IPS DF 4.7 (cell line): ENCODE measurements at regions not wholly inside any gene's neighbourhood (a gene's known extent, or its start where the extent isn't known, plus 50 kb on each side); places are given as distances from the start of the nearest gene placed in this dataset.

ENCODE experiments used
- DNase-seq: peaks from one replicate; pipeline ENCODE4 v3.0.0-alpha.2; 2013; ENCODE audit warnings: low spot score; ENCODE audit errors: extremely low read depth

DNA sequence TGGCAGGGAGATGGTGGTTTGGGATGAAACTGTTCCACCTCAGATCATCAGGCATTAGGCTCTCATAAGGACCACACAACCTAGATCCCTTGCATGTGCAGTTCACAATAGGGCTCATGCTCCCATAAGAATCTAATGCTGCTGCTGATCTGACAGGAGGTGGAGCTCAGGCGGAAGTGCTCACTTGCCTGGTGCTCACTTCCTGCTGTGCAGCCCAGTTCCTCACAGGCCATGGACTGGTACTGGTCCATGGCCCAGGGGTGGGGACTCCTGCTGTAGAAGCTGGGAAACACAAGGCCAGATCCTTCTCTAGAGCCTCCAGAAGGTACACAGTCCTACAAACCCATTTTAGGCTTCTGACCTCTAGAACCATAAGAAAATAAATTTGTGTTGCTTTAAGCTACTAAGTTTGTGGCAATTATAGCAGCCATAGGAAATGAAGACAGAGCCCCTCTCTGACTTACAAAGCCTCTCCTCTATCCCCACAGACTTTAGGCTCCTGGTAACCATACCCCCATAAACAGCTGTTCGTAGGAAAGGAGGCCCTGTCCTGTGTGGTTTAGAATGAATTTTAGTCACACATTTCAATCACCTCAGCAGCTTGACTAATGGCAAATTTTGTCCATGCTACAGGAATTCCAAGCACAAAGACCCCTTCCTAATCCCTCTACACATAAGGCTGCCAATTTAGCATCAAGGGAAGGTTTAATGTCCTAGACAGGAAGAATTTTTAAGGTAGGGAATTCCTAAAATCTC lies 206.1 kb upstream of the PHYHIPL start:
- no peak for DNase-seq

DNA sequence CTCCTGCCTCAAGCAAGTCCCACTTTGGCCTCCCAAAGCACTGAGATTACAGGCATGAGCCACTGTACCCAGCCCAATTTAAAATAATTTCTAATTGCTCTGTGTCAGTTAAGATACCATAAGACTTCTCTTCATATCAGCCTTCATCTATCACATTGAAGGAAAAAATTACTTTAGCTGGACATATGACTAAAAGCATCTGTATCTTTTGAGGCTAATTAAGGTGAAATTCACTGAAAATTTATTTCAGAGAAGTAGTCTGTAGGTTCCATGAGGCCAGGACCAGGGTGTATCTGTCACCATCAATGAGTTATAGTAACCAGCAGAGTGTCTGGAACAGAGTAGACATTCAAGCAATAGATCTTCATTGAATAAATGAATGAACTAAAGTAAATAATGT lies 205.2 kb upstream of the PHYHIPL start:
- DNase-seq, result no peak

DNA sequence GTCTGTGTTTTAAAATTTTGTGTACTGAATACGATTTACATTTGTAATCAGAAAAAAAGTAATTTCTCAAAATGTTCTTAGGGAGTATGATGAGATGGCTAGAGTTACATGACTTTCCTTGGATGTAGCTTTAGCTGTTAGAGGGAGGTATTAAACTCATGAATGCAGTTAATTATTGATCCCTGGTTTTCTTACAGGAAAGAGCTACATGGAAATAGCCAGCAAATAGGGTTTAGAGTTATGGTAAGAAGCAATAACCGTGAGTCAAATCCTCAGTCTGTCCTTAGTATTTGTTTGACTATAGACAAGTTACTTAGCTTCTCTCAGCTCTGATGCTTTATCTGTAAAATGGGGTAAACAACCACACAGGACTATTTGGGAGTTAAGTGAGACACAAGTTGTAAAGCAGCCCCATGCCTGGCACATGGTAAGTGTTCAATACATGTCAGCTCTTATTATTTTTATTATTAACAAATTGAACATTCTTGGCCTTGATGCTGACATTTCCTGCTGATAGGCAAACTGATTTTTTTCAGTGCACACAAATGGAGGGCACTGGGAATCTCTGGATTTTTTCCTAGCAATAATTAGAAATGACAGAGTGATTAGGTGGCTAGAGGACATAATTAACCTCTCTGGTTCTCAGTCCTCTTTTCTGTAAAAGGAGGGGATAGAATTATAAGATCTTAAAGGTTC lies 204.5 kb upstream of the PHYHIPL start:
- DNase-seq, result no peak

DNA sequence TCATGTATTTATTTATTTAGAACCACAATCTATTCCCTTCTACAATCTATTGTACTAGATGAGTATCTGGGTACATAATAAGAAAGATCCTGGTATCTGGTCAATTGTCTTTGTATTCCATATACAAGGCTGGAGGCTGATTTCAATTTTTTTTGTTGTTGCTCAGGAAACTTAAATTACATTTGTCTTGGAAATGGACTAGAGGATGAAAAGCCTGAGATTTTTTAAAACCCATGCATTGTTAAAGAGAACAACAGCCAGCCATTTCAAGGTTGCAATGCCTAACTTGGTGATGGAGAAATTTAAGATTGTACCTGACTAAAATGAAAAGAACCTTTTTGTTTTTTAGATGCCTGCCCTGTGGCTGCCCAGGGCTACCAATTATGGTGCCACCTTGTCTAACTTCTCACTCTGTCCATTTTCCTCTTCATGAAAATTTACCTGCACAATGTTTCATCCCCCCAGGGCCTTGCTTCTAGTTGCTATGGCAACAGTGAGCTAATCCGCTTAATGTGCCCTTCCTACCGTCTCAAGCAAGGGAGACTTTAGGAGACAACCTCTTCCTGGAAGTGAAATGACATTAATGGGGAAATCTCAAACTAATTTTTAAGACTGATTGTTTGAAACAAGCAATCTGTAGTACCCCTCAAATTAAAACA lies 203.7 kb upstream of the PHYHIPL start:
- no peak for DNase-seq

DNA sequence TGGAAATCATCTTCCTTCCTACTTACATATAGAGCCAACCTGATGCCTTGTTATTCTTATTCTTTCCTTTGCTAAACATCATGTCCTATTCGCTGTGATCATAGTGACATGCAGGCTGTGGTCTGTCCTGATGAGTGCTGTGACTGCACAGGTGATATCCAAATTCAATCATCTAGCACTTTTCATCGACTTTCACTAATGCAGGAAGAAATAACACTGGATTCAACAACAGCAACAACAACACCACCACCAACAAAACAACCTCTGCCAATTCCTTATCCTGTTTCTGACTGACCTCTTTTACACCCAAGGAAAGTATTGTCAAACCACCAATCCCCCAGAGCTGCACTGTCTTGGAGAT lies 203.2 kb upstream of the PHYHIPL start:
- no peak for DNase-seq

DNA sequence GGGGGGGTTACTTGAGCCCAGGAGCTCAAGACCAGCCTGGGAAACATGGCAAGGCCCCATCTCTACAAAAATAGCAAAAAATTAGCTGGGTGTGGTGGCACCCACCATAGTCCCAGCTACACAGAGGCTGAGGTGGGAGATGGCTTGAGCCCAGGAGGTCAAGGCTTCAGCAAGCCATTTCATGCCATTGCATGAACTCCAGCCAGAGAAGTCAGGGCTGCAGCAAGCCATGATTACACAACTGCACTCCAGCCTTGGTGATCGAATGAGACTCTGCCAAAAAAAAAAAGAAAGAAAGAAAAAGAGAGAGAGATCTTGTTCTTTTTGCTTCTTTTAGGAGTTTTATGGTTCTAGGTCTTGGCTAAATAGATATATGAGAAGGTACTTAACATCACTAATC lies 200.2 kb upstream of the PHYHIPL start:
- no peak for DNase-seq

DNA sequence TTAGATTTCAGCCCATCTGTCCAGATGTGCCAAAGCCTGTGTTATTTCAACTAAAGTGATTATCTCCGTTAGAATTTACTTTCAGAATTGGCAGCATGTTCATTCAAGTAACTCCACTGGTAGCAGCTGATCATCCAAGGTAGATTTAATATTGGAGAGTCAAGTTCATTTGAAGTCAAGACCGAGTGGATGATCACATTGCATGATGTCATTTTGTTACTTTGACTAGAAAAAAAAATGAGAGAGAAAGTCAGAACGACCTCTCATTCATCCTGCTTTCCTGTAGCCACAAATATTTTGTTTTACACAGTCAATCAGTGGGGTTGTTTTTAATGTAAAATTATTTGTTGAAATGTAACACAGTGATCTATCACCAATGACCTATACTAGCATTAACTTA lies 196.7 kb upstream of the PHYHIPL start:
- DNase-seq, result no peak

DNA sequence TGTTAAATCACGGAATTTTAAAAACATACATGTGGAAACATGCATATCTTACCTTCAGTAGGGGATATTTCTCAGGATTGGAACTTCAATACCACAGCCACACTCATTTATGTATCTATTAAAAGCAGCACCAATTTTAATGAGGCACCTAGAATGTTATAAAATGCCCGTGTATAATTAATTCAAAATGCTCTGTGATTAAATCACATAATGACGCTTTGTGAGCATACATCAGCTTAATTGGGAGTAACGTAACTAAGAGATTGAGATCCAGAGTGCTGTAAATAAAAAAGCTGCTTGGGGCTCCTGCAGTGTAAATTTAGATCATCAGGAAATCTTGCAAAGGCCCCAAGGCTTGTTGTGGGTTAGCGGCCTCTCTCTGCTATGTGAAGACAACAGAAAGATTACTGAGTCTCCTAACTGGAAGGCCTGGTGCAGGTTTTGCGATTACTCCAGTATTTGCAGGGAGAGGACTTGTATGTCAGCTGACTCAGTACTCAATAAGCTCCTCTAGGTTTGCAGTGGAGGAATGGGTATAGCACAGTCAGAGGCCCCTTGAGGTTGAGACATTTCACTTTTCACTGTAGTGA lies 195.5 kb upstream of the PHYHIPL start:
- no peak for DNase-seq

DNA sequence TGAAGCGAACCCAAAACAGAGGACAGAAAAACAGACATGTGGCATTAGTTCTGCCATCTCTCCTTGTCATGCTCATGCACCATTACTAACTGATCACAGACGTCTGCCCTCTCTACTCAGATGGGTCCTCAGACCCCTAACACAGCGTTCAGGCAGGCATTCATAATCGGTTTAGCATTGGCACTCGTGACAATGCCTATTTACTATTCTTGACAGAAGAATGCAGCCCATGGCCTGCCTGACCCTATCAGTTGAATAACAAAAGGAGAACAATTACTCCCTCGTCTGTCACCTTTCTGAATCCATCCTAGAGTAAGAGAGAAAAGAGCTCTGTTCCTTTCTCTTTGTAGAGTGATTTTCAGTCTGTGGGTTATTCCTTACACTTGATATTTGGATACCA lies 194.6 kb upstream of the PHYHIPL start:
- no peak for DNase-seq

DNA sequence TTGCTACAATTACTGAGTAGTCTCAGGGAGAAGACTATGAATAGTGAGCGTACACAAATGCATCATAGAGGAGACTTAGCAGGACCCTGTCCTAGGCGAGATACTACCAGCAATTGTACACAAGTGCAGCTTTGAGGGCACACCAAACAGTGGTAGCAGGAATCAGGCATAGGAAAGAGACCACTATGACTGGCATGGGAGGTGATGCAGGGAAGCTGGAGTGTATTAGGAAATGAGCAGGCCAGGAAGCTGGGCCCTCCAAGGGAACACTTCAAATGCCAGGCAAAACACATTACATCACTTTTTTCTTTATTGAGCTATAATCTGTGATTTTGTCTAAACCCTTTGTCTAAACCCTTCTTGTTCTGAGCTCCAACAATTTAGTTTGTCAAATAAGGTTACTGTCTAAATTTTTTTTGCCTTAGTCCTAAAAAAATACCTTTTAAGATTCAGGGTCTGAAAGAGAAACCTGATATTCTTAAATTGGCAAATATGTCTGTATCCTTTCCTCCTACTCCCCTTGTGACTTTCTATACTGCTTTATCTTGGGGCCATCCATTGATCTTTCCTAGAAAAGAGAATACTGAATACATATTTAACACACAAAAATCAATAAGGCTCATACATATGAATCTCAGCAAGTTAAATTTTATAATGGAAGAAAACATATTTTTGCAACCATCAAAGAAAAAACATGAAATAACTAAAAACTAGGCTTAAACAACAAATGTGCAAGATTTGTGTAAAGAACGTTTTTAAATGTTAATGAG lies 193.8 kb upstream of the PHYHIPL start:
- DNase-seq, result no peak

DNA sequence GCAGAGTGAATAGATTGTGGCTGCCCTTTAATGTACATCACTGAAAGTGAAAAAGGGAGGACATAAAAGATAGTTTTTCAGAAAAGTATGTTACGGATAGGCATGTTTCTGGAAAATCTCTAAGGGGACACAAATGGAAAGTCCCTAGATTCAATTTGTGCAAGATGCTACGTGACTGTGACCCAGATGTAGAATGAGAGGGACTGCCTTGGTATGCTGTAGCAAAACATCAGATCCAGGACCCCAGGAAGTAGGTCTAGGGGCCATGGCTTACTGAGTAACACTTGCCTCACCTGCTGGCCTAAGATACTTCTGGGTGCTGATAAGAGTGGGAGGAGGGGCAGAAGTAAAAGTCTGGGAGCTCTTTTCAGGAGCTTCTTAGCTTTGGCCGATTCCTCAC lies 191.2 kb upstream of the PHYHIPL start:
- DNase-seq, result no peak

DNA sequence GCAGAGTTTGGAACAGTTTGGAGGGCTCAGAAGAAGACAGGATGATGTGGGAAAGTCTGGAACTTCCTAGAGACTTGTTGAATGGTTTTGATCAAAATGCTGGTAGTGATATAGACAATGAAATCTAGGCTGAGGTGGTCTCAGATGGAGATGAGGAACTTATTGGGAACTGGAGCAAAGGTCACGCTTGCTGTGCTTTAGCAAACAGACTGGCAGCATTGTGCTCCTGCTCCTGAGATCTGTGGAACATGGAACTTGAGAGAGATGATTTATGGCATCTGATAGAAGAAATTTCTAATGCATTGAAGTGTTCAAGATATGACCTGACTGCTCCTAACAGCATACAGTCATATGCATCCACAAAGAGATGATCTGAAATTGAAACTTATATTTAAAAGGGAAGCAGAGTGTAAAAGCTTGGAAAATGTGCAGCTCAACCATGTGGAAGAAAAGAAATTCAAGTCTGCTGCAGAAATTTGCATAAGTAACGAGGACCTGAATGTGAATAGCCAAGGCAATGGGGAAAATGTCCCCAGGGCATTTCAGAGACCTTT lies 186.9 kb upstream of the PHYHIPL start:
- no peak for DNase-seq

DNA sequence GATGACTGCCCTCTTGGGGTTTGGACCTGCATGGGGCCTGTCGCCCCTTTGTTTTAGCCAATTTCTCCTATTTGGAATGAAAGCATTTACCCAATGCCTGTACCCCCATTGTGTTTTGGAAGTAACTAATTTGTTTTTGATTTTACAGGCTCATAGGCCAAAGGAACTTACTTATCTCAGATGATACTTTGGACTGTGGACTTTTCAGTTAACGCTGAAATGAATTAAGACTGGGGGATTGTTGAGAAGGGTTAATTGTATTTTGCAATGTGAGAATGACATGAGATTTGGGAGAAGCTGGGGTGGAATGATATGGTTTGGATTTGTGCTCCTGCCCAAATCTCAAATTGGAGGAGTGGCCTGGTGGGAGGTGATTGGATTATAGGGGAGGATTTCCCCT lies 185.8 kb upstream of the PHYHIPL start:
- DNase-seq, result no peak

DNA sequence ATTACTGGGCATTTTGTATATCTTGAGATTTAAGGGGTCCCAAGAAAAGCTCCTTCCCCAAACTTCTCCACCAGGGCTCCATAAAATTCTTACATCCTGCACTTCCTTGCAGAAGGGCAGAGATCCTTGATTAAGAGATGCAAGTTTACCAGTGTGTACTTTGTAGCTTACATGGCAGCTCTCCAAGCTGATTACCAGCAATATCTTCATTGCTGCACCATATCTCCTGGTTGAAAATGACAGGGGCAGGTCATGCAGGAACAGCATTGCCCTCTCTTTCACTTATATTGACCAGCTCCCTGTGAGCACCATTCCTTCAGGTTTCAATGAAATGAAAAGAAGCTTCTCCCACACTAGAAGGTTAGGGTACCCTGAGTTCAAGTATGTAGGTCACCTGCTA lies 184.6 kb upstream of the PHYHIPL start:
- no peak for DNase-seq

DNA sequence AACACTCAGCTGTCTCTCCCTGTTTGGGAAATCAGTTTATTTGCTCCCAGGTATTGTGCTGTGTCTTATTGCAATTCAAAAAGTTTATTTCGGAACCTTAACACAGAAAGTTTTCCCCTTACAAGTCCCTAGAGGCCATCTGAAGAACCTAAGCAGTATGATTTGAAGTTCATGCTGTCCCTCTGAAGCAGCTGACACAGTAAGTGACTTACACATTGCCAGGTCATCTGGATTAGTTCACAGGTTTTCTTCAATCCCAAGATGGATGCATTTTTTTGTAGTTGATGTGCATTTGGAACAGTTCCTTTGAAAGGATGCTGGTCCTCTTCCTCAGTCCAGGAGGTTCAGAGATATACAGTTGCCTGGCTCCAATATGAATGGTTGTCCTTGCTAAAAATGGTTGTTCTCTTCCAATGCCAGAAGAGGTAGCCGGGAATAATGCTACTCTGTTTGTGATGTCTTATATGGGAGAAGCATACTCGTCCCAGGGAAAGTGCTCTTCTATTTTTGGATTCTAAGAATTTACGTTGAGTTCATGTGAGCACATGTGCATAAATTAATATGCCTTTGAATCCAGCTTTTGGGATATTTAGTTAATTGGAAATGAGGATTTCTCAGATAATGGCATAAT lies 183.5 kb upstream of the PHYHIPL start:
- no peak for DNase-seq

DNA sequence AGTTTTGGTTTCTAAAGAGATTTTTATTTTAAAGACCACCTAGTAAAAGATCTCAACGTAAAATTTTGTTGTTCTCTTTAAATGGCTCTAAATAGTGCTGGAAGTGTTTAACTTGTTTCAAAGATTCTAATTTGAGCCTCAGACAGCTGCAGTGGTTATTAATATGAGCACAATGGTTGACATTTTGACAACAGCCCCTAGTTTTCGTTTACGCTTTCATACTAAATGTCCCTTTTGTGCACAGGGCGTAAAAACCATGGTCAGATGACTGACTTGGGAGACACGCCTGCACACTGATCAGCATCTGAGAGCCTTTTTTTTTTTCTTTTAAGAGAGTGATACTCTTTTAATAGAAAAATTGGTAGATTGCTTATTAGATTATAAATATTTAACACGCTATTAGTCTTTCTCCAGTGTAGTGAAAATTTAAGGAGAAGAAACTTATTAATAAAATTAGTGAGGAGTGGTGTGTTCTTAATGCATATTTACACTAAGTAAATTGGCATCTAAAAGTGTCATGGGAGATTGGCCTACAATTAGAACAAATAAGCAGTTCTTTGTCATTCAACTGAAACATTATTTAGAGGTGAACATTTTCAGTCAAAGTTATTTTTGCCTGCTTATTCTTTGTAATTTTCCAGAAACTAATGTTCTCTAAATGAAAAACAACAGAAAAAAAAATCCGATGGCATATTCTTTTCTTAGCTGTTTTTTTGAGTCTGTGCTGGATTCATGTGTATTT lies 182.8 kb upstream of the PHYHIPL start:
- no peak for DNase-seq

DNA sequence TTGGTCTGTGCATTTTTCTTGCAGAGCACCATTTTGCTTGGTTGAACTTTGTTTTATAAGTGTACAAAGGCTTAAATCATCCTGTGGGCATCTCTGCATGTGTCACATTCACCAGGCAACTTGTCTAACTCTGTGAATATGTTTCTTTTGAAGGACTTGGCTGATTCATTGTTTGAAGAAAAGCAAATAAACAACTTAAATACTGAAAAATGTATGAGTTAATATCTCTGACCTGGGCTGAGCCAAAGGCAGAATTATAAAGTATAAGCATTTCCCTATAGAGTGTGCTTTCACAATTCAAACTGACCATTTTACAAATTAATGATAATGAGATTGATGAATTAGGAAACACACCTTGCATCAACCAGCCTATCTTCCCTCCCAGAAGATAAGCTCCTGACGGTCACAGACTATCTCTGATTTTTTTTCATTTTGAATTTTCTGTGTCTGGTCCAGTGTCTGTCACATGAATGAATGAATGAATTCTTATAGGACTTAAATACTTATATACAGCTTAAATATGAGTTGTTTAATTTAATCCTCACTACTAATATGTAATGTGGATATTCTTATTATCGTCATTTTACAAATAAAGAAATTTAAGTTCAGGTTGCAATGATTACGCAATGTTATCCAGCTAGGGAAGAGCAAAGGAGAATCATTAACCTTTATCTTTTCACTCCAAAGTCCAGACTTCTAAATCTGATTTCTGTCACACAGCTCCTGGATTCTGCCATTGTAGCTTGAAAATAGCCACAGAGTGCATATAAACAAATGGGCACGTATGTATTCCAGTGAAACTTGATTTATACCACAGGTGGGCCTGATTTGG lies 182.0 kb upstream of the PHYHIPL start:
- DNase-seq, result no peak

DNA sequence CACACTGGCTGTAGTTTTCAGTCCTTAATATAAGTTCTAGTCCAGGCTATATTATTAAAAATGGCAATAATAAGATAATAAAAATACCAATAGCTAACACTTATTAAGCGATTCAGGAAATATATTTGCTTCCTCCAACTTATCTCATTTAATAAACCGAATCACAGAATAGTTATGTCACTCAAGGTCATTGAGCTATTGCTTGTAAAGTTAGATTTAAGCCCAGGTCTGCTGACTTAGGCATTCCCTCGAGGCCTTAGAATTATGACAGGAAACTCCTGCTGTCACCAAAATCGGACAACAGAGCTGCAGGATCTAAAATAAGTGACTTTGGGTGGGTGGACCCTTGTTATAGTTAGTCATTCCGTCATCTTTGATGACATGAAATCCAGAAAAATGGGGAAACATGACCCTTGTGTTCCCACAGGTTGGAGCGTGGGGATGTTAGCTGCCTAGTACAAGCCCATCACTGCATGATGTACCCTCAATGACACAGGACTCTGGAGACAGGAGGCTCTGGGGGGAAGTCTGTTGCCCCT lies 181.3 kb upstream of the PHYHIPL start:
- DNase-seq, result no peak

DNA sequence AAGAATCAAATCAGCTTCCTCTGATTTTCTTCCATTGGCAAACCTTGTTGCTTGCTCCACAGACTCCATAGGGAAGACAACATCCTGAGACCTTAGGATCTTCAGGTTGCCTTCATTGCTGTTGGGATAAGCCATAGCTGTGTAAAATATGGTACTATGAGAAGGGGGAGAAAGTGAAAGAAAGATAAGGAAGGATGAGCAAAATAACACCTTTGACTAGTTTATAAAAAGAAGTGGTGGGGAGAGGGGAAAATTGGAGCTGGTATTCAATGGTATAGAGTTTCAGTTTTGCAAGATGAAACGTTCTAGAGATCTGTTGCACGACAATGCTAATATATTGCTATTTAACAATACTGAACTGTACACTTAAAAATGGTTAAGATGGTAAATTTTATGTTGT lies 180.4 kb upstream of the PHYHIPL start:
- DNase-seq, result no peak
